GM13976 (cell line): ENCODE measurements at regions not wholly inside any gene's neighbourhood (a gene's known extent, or its start where the extent isn't known, plus 50 kb on each side); places are given as distances from the start of the nearest gene placed in this dataset.

Experiments
- DNase-seq: peaks from one replicate; pipeline ENCODE4 v3.0.0; 2012; ENCODE audit warnings: low spot score
- in situ Hi-C: fragments of 300-500 bp; cut with MboI; formaldehyde crosslinking; loops from one replicate; pipeline ENCODE4 v1.12.0; 2022; ENCODE audit warnings: low sequenced_read_pairs, mixed read lengths, inconsistent platforms; ENCODE audit not compliant: unreplicated experiment
- TF ChIP-seq, protein P1 (sequence below): IDR thresholded peaks from 2 replicates; pipeline ENCODE4 v1.5.1; 2012; ENCODE audit warnings: borderline replicate concordance, mild to moderate bottlenecking; ENCODE audit not compliant: insufficient read depth; ENCODE audit errors: extremely low read depth, missing control alignments, control extremely low read depth

DNA sequence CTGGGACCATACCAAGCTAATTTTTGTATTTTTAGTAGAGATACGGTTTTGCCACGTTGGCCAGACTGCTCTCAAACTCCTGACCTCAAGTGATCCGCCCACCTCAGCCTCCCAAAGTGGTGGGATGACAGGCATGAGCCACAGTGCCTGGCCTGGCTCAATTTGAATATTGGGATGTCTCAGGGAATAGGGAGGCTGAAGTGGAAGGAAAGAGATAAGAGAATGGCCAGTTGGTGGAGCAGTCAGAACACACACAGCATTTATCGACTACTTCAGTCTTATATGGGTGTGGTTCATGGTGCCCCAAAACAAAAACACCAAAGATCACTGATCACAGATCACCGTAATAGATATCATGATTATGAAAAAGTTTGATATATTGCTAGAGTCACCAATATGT, 144.4 kb downstream of the GMNC start:
- in situ Hi-C loops = no loop called here
- TF ChIP-seq, protein P1, sequence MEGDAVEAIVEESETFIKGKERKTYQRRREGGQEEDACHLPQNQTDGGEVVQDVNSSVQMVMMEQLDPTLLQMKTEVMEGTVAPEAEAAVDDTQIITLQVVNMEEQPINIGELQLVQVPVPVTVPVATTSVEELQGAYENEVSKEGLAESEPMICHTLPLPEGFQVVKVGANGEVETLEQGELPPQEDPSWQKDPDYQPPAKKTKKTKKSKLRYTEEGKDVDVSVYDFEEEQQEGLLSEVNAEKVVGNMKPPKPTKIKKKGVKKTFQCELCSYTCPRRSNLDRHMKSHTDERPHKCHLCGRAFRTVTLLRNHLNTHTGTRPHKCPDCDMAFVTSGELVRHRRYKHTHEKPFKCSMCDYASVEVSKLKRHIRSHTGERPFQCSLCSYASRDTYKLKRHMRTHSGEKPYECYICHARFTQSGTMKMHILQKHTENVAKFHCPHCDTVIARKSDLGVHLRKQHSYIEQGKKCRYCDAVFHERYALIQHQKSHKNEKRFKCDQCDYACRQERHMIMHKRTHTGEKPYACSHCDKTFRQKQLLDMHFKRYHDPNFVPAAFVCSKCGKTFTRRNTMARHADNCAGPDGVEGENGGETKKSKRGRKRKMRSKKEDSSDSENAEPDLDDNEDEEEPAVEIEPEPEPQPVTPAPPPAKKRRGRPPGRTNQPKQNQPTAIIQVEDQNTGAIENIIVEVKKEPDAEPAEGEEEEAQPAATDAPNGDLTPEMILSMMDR = no peak
- no peak for DNase-seq

DNA sequence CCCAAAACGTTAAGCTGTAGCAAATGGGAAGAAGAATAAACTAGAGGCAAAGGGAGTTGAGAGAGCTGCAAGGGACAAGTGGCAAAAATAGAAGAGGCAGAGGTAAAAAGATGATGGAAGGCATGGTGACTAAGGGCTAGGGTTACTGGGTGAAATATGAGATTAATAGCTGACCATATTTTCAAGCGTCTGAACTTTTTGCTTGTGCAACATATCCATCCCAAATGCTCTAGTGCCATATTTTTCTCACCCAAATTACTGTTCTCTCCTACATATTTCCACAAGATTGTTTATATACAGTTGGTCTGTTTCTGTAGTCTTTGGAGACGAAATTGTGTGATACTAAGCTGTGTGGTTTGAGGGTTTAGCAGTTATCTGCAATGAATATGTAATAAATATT, 145.5 kb downstream of the GMNC start:
- no peak for DNase-seq
- TF ChIP-seq, protein P1 = no peak
- in situ Hi-C loops = no loop called here

GRCh38 chr3:190716211-190716610, 146.3 kb downstream of the GMNC start:
- no peak for DNase-seq
- in situ Hi-C loops = no loop called here
- TF ChIP-seq, protein P1 = no peak

- in situ Hi-C loops = no loop called here
Observed at GRCh38 chr3:190710723-190711122, 151.8 kb downstream of the GMNC start.

DNA sequence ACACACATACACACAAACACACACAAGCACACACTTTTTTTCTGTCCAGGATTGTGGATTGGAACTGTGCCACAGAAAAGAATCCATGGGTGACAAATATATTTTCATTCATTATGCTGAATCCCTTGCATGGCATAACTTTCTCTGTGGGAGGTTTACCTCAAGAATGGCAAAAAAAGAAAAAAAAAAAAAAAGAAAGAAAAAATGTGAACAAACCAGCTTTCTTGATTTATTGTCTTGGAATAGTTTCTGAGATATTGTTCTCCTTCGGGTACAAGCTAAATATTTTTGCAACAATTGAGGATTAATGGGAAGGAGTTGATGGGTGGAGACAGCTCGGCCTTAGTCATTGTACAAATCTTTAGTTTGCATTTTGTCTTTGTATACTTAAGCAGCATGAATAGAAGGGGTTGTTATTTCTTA, 153.1 kb downstream of the GMNC start:
- DNase-seq = no peak
- in situ Hi-C loops = no loop called here
- TF ChIP-seq, protein P1 = no peak

More at GRCh38 chr3:190710723-190711122, 151.8 kb downstream of the GMNC start:
- DNase-seq = no peak
- TF ChIP-seq, protein P1 = no peak
